HepG2 (cell line): ENCODE measurements at regions not wholly inside any gene's neighbourhood (a gene's known extent, or its start where the extent isn't known, plus 50 kb on each side); places are given as distances from the start of the nearest gene placed in this dataset.

Experiments used
- ATAC-seq: fragments of 200-7000 bp; cut with Tn5 transposase; 3 replicates; pipeline ENCODE4 v1.9.1; 2020; ENCODE audit warnings: mild to moderate bottlenecking, moderate library complexity
- BruUV-seq: library from RNA; stranded (reverse); fragments of 400-500 nt; replicated peaks from 2 replicates; lab custom pipeline; 2021; lab: Mats Ljungman, UMichigan
- CTCF ChIA-PET: fragments of 300-600 bp; formaldehyde crosslinking; extraction: SDS; loops from one replicate; lab custom pipeline; 2021; ENCODE audit warnings: low total read pairs, inconsistent platforms, low intra/inter-chr PET ratio; lab: Yijun Ruan, JAX
- POLR2A ChIA-PET: fragments of 350-600 bp; sonication (Branson Sonifier 250); formaldehyde crosslinking; loops from one replicate; lab custom pipeline; 2020; ENCODE audit warnings: antibody characterized with exemption, inconsistent platforms; lab: Yijun Ruan, JAX
- DNase-seq: peaks from one replicate; pipeline ENCODE4 v3.0.0-alpha.2; 2015; ENCODE audit warnings: low spot score
- FAIRE-seq: peaks from 3 replicates; lab custom pipeline; 2011; peaks lifted over from hg19 to GRCh38; lab: Jason Lieb, UNC
- H2AFZ ChIP-seq: one replicate; pipeline ENCODE4 v1.6.1; 2011; ENCODE audit warnings: low read length, inconsistent platforms
- H3K27ac ChIP-seq: fragments of 300-600 bp; 3 replicates; pipeline ENCODE4 v1.8.0; 2011; ENCODE audit warnings: mixed run types, mild to moderate bottlenecking, mixed read lengths, low read length, inconsistent platforms; ENCODE audit not compliant: insufficient read depth; ENCODE audit errors: extremely low read length
- H3K27me3 ChIP-seq, 2 experiments: fragments of 200-600 bp in 1 of 2; 2 replicates in 1 of 2; 3 replicates in 1 of 2; pipeline versions ENCODE4 v1.6.0 to v1.8.0; 2011; ENCODE audit warnings: low read length in 2 of 2, mild to moderate bottlenecking in 2 of 2, moderate library complexity in 2 of 2, inconsistent platforms in 1 of 2; ENCODE audit not compliant: insufficient read depth in 2 of 2, control insufficient read depth in 1 of 2
- H3K36me3 ChIP-seq, 2 experiments: fragments of 200-600 bp in 1 of 2; replicated peaks in 1 of 2; 2 replicates in 1 of 2; 3 replicates in 1 of 2; pipeline versions ENCODE4 v1.5.1 to v1.8.0; 2011; ENCODE audit warnings: low read length in 2 of 2, inconsistent platforms in 1 of 2; ENCODE audit not compliant: insufficient read depth in 2 of 2, control insufficient read depth in 1 of 2
- H3K4me1 ChIP-seq: 2 replicates; pipeline ENCODE4 v1.5.1; 2012; ENCODE audit warnings: low read length, inconsistent platforms; ENCODE audit not compliant: insufficient read depth
- H3K4me2 ChIP-seq: 2 replicates; pipeline ENCODE4 v1.6.0; 2011; ENCODE audit warnings: low read depth, low read length, inconsistent platforms
- H3K4me3 ChIP-seq, 3 experiments: fragments of 200-600 bp in 1 of 3; sonication (generic), shearing (Covaris generic) in 1 of 3; replicated peaks in 1 of 3; 2 replicates each; pipeline ENCODE4 v1.5.1; 2011 to 2016; ENCODE audit warnings: low read length in 3 of 3, inconsistent platforms in 2 of 3, low read depth in 2 of 3, mild to moderate bottlenecking in 2 of 3, control low read depth in 1 of 3, mixed read lengths in 1 of 3; ENCODE audit not compliant: insufficient read depth in 1 of 3
- H3K79me2 ChIP-seq: one replicate; pipeline ENCODE4 v1.6.1; 2011; ENCODE audit warnings: low read length, inconsistent platforms; ENCODE audit not compliant: insufficient read depth
- H3K9ac ChIP-seq: 2 replicates; pipeline ENCODE4 v1.6.0; 2011; ENCODE audit warnings: mild to moderate bottlenecking, low read depth, low read length, inconsistent platforms; ENCODE audit not compliant: insufficient read depth
- H3K9me3 ChIP-seq: 2 replicates; pipeline ENCODE4 v1.5.1; 2012; ENCODE audit warnings: mild to moderate bottlenecking, low read length
- H4K20me1 ChIP-seq: 2 replicates; pipeline ENCODE4 v1.6.0; 2011; ENCODE audit warnings: inconsistent platforms, mild to moderate bottlenecking, low read length, moderate library complexity; ENCODE audit not compliant: insufficient read depth
- GFI1 ChIP-seq: sonication (generic); formaldehyde crosslinking; IDR thresholded peaks from 2 replicates; pipeline ENCODE4 v1.5.0; 2020; ENCODE audit warnings: missing genetic modification reagents, mild to moderate bottlenecking, borderline replicate concordance
- SSRP1 ChIP-seq: IDR thresholded peaks from 2 replicates; pipeline ENCODE4 v1.6.1; 2016; ENCODE audit warnings: control low read depth
- STAG1 ChIP-seq: sonication (generic); formaldehyde crosslinking; IDR thresholded peaks from 2 replicates; pipeline ENCODE4 v1.4.0; 2020; ENCODE audit warnings: missing genetic modification reagents
- ZNF207 ChIP-seq: fragments of 450-650 bp; IDR thresholded peaks from 2 replicates; pipeline ENCODE4 v1.6.1; 2016; ENCODE audit warnings: antibody characterized with exemption, borderline replicate concordance
- ZNF350 ChIP-seq: sonication (generic); formaldehyde crosslinking; IDR thresholded peaks from 2 replicates; pipeline ENCODE4 v1.4.0; 2020; ENCODE audit warnings: mild to moderate bottlenecking, low read depth, missing genetic modification reagents, borderline replicate concordance
- WGBS: methylation state at CpG from one replicate; pipeline ENCODE4 v1.1.6; 2017; ENCODE audit warnings: low lambda C conversion rate; 5-methylcytosine and 5-hydroxymethylcytosine counted together
- in situ Hi-C: cut with HindIII; loops from 2 replicates; pipeline ENCODE4 v1.10.0; 2017; ENCODE audit warnings: low pct_unique_long_range_greater_than_20kb; ENCODE audit not compliant: extremely low pct_ligation_motif_present
- intact Hi-C: fragments of 100-400 bp; cut with micrococcal nuclease; formaldehyde crosslinking; loops from one replicate; pipeline ENCODE4 v1.10.0; 2022; ENCODE audit not compliant: unreplicated experiment
- TF ChIP-seq, protein P1 (sequence below): sonication (generic); formaldehyde crosslinking; IDR thresholded peaks from 2 replicates; pipeline ENCODE4 v1.5.0; 2020; ENCODE audit warnings: mild to moderate bottlenecking, missing genetic modification reagents, moderate library complexity
- TF ChIP-seq, protein P2 (sequence below): sonication (generic); formaldehyde crosslinking; IDR thresholded peaks from 2 replicates; pipeline ENCODE4 v1.9.0; 2021; ENCODE audit warnings: missing genetic modification reagents, mild to moderate bottlenecking, borderline replicate concordance
- TF ChIP-seq, protein P3 (sequence below): sonication (generic); formaldehyde crosslinking; IDR thresholded peaks from 2 replicates; pipeline ENCODE4 v1.4.0; 2020; ENCODE audit warnings: mild to moderate bottlenecking, missing genetic modification reagents

DNA sequence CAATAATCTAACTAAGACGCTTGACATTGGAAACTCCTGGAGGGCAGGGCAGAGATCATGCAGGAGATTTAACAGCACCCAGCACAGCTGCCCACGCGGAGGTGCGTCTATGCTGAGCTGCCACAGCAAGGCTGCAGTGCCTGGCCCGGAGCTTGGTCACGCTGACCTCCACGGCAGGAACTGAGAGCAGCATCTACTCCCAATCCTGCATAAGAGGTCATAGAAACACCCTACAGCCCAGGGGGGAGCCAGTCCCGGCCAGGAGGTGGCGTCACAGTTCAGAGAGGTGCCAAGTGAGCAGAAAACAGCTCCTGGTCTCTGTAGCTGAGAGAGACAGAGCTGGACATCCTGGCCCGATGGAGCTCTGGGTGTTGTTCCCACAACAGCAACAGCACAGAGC is 121.1 kb upstream of the TMEM45B start:
- ATAC-seq: peak; percentile 53
- ChIA-PET CTCF (interaction anchor here (1.7 to 3.5 kb wide), 2 partner anchors 56 to 330 kb away, joined by 10 to 66 read pairs; no protein-coding TSS in a partner anchor), POLR2A (no interaction called here)
- WGBS: 40% methylated on average over 3 of the region's 10 CpGs
- in situ Hi-C loops (loop anchor here (25.0 kb wide), 1 partner anchor 807 kb away; the partner anchor contains the start of gene KCNJ5), intact Hi-C loops (loop anchor here (2.0 kb wide), 1 partner anchor 56 kb away; no protein-coding TSS in a partner anchor)
- H4K20me1 ChIP-seq: 0 out of 2 replicates have a peak, but pooled peaks cover 2% of the 10 kb centered on the region
- FAIRE-seq: no peak
- H3K4me2 ChIP-seq: no peak overlapping the region
- no TSS peak for BruUV-seq
- peaks cover 5% of the 10 kb centered on the region; the same call in 1 of the 2 replicates for H3K4me1 ChIP-seq
- H3K27ac ChIP-seq: no peak overlapping the region
- H3K4me3 ChIP-seq: no peak overlapping the region
- H3K27me3 ChIP-seq: peaks cover 2 to 33% of the 10 kb centered on the region in 2 experiments; a peak in 3 of 5 replicates
- no peak overlapping the region for H3K9ac ChIP-seq
- no peak for TF ChIP-seq ZNF207
- 0 out of 2 replicates have a peak, but pooled peaks have one; percentile 15 for TF ChIP-seq STAG1 (CRISPR knock-in tag)
- no peak for TF ChIP-seq SSRP1 (CRISPR knock-in tag)
- no peak for TF ChIP-seq ZNF350 (CRISPR knock-in tag)
- TF ChIP-seq, protein P1, sequence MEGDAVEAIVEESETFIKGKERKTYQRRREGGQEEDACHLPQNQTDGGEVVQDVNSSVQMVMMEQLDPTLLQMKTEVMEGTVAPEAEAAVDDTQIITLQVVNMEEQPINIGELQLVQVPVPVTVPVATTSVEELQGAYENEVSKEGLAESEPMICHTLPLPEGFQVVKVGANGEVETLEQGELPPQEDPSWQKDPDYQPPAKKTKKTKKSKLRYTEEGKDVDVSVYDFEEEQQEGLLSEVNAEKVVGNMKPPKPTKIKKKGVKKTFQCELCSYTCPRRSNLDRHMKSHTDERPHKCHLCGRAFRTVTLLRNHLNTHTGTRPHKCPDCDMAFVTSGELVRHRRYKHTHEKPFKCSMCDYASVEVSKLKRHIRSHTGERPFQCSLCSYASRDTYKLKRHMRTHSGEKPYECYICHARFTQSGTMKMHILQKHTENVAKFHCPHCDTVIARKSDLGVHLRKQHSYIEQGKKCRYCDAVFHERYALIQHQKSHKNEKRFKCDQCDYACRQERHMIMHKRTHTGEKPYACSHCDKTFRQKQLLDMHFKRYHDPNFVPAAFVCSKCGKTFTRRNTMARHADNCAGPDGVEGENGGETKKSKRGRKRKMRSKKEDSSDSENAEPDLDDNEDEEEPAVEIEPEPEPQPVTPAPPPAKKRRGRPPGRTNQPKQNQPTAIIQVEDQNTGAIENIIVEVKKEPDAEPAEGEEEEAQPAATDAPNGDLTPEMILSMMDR: peak; percentile 39
- TF ChIP-seq, protein P2, sequence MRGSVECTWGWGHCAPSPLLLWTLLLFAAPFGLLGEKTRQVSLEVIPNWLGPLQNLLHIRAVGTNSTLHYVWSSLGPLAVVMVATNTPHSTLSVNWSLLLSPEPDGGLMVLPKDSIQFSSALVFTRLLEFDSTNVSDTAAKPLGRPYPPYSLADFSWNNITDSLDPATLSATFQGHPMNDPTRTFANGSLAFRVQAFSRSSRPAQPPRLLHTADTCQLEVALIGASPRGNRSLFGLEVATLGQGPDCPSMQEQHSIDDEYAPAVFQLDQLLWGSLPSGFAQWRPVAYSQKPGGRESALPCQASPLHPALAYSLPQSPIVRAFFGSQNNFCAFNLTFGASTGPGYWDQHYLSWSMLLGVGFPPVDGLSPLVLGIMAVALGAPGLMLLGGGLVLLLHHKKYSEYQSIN (CRISPR knock-in tag): no peak
- TF ChIP-seq GFI1 (CRISPR knock-in tag): no peak
- TF ChIP-seq, protein P3, sequence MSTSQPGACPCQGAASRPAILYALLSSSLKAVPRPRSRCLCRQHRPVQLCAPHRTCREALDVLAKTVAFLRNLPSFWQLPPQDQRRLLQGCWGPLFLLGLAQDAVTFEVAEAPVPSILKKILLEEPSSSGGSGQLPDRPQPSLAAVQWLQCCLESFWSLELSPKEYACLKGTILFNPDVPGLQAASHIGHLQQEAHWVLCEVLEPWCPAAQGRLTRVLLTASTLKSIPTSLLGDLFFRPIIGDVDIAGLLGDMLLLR (CRISPR knock-in tag): no peak
- no peaks in the 10 kb centered on the region for H3K36me3 ChIP-seq
- no peak for DNase-seq
- no peak overlapping the region for H2AFZ ChIP-seq
- H3K79me2 ChIP-seq: no peaks in the 10 kb centered on the region
- H3K9me3 ChIP-seq: no peaks in the 10 kb centered on the region
